NCI-H1436 treated with DMSO at 0.1 percent for 48 hours (cell line): ENCODE measurements at regions not wholly inside any gene's neighbourhood (a gene's known extent, or its start where the extent isn't known, plus 50 kb on each side); places are given as distances from the start of the nearest gene placed in this dataset.

ENCODE experiments used
- DNase-seq: peaks from one replicate; lab custom pipeline; 2025; lab: John Stamatoyannopoulos, UW

DNA sequence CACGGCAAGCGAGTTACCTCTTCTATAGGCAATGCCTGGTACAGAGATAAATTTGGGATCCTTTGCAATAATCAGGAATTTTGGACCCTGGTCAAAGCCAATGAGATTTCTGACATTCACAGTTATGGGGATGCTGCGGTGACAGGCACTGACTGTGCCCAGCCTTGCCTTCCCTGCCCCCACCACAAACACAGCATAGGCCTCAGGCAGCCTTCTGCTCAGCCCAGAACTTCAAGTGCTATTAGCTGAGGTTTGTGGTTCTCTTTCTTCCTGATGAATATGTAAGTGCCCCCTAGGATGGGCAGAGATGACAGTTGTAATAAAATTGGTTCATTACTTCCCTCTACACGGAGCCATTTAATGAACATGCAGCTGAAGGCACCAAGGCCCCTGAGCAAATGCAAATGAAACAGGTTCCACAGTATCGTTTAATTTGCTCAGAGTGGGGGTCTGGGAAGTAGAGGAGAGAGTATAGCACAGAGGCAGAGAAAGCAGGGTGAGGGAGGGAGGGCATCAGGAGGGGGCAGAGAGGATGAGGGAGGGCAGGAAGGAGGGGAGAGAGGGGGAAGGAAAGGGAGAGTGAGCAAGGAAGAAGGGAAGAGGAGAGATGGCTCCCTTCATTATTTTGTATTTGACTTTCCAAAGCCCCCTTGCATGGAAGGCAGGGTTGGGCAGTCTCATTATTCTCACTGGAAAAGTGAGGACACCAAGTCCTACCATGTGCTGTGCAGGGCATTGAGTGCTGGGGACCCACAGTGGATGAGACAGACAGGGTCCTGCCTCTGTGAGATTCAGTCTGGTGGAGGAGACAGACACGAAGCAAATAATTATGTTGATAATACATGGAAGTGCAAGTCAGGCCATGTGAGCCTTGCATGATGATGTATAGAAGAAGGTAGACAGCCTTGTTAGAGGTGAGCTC, 513.0 kb downstream of the PTPRU start:
- peak; percentile 66 for DNase-seq

DNA sequence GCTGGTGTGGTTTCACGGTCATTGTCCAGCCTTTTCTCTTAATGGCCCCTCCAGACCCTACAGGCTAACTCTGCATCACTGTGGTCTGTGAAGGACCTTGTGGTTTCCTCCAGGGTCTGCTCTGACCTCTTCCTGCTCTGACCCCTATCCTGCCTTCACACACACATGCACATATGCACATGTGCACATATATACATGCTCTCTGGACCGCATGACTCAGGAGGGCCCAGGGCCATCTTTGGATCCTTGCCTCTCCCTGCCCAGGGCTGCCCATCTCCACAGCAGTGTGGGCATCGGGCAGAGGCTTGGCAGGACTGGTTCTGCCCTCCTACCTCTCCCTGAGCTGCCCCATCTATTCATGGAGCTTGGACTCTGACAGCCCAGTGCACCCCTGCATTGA, 510.9 kb downstream of the PTPRU start:
- DNase-seq = no peak

DNA sequence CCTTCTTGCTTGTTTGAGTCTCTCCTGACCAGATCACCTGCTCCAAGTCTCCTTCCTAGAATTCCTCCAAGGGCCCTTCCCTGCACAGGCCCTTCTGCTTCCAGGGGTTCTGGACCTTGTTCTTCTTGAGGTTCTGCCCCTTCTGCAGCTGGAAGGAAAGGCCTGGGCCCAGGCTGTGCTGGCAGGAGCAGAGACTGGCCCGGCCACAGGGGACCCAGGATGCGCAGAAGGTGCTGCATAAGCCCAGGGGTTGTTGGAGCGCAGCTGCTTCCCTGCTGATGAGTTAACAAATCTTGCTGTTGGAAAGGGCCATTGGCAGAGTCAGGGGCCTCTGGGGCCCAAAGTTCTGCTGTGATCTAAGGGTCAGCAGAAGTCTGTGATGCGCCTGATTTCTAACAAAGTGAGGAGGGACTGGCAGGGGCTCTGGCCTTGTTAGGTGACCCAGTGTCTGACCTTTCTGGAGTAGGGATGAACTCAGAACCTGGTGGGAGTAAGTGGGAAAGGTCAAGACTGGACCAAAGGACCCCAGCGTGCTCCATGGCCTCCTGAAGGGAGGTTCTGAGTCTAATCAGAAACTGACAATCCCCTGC, 509.8 kb downstream of the PTPRU start:
- no peak for DNase-seq

DNA sequence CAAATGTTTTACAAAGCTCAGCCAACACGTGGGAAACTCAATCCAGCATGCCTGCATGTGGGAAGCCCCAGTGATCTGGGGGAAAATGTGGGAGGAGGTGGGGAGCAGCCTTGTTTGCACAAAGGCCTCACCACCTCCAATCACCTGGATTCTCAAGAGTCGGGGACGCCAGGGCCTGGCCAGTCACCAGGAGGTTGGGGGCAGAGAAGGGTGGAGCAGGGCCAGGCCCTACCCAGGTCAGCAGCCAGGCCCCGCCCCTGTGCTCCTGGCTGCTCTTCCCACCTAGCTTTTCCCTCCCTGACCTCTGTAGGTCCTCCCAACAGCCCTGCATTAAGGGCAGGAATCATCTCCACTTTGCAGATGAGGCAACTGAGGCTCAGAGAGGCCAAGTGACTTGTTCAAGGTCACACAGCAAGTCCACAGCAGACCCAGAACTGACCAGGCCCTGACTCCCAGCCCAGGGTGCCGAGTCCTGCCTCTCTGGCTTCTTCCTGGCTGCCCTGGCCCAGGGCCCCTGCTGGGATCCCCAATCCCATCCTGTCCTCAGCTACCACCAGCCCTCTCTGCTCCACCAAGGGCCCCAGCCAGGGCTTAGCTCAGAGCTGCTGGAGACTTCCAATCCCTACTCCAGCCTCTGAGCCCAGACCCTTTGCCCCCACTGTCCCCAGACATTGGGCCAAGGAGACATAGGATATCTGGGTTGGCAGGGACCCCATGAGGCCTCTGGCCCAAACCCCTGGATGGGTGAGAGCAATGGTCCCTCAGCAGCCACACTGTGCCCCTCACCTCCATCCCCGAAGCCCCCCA, 508.6 kb downstream of the PTPRU start:
- DNase-seq = no peak

DNA sequence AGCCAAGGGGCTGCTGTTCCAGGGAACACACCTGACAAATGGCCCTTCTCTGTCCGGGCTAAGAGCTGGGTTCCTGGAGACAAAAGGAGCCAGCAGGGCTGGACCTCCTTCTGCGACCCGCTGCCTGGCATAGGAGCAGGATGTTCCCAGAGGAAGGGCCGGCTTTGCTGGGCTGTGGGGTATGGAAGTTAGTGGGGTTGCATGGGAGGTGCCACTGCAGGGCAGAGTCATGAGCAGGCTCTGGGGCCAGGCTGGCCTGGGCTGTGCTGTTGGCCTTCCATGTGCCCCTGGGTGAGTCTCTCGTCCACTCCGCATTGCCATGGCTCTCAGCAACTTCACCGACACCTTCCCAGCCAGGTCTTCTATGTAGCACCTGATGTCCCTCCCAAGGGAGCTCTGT, 507.6 kb downstream of the PTPRU start:
- DNase-seq = no peak

DNA sequence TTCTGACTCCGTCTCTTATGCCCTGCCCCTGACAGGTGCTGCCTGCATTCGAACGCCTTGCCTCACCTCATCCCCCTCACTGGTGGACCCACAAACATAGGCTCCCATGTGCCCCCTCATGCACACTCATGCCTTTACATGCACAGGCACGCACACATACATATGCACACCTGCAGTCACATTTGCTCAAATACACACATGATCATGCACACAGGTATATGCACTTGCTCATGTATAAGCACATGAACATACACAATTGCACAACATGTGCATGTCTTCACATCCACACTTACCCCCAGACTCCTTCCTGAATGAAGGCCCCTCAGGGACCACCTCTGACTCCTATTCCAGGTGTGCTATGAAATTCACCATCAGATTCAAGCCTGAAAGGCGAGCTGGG, 506.9 kb downstream of the PTPRU start:
- DNase-seq = no peak

DNA sequence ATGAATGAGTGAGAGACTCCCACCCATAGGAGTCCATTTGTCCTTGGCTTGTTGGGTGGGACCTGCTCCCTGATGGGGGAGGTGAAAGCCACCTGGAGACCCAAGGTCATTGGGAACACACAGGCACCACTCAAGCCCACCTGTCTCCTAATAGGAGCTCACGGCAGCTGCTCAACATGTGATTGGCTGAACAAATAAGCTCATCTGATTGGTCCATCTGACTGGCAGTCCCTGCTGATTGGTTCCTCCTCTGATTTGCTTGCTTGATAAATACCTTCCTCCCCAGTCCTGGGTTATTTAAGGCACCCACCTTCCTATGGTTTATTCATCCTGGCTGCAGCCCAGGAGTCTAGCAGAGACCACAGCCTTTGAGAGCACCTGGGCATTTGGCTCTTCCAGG, 502.9 kb downstream of the PTPRU start:
- no peak for DNase-seq

DNA sequence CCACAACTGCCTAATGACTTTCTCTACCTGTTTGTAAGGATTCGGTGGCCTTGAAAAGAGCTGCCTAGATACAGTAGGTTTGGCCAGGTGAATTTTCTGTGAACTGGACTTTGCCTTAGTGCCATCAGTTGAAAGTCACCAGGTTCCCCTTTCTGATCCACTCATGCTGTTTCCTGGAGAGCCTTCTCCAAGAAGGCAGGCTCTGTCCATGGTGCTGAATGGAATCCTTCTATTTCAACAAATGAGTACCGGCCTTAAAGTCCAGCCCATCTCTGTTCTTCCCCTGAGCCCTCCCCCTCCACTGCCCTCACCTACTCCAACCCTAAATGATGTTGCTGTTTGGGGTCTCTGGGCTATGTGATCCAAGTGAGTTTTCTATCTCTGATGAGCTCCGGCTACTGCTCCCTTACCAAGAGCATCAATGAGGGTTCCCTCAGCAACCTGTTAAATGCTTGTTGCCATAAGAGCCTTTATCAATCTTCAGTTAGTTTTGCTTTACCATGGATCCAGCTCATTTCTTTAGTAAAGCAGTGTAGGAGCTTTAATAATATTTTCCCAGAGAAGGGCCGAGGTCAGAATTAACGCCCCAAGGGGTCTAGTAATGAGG, 500.4 kb downstream of the PTPRU start:
- DNase-seq = no peak

DNA sequence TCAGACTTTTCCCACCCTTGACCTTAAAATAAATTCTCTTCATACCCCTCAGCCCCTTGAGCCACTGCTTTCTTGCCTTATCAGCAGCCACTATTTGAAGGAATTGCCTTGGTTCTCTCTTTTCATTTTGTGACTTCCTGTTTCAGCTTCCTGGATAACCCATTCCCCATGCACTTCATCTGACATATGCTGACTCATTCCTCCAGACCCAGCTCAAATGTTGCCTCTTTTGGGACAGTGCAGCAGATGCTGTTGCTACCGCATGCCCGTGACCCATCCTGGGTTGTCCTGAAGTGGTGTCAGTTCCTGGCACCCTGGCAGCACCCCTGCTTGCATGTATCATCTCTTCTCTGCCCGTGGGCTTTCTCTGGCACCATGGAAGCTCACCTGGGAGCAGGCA, 496.1 kb downstream of the PTPRU start:
- no peak for DNase-seq

DNA sequence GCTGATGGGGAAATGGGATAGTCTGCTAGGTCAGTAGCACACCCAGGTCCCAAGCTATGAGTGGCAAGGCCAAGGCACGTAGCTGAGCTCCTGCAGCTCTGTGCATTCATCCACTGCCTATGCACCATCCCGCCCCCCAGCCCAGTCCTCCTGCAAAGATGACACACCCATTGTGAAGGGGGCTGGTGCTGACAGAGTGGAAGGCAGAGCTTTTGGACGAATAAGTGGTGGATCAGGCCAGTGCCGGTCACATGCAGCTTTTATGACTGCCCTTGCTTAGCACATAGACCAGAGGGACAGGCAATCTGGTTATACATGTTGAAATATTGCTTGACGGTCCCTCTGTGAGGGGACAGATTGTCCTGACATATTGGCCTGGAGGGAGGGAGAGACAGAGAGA, 494.3 kb downstream of the PTPRU start:
- DNase-seq = no peak

DNA sequence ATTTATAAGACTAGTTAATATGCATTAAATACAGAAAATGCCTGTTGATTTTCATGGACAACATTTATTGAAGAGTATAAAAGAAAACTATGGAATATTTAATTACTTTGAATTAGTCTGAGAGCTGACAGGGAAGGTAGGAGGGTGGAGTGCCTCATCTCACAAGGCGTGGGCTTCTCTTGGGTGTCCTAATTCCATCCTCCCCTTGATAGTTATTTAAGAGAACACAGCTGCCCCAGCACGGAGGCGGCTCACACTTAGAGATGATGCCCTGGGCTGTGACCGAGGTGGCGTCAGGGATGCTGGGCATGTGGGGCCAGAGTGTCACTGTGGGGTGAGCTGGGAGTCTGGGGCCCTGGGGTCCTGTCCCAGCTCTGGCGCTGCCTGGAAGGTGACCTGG, 493.0 kb downstream of the PTPRU start:
- DNase-seq = no peak

DNA sequence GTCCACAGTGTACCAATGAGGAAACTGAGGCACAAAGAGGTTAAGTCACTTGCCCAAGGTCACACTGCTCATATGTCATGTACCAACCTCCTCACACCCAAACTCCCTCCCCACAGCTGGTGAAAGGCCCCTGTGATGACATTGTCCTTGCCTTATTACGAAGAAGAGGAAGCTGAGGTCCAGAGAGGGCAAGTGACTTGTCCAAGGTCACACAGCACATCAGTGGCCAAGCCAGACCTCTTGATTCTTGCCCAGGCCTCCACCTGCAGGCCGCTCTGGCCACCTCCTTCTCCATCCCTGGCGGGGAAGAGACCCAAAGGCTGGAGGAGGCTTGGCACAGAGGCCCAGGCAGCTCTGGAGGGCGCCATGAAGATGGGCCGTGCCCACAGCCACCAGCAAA, 492.4 kb downstream of the PTPRU start:
- DNase-seq = no peak

DNA sequence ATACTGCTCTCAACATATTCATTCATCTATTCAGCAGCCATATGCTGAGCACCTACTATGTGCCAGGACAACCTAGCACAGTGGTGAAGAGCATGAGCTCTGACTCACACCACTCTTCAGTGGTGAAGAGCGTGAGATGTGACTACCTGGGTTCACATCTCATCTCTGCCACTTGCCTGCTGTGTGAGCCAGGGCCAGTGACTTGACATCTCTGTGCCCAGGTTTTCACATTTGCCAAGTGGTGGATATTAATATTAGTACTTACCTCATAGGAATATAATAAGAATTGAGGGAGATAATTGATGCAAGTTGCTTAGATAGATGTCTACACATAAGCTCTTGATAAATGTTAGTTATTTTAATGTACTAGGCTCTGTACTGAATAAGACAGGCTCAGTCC, 488.9 kb downstream of the PTPRU start:
- no peak for DNase-seq

DNA sequence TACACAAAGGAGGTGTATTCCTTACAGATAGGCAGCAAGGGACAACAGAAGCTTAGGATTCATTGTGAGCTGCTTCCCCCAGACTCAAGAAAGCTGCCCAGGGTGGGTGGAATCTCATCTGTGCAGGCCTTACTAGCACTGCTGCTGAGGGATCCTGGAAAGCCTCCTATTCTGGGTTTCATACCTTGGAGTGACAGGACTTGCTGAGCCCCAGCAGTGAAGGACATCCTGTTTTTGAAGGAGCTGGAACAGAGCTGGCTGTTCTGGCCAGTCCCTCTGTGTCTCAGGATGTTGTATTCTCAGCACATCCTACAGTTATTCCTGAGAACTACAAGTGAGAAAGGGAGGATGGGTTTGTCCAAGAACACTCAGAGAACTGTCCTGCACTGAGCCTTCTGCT, 486.3 kb downstream of the PTPRU start:
- no peak for DNase-seq

DNA sequence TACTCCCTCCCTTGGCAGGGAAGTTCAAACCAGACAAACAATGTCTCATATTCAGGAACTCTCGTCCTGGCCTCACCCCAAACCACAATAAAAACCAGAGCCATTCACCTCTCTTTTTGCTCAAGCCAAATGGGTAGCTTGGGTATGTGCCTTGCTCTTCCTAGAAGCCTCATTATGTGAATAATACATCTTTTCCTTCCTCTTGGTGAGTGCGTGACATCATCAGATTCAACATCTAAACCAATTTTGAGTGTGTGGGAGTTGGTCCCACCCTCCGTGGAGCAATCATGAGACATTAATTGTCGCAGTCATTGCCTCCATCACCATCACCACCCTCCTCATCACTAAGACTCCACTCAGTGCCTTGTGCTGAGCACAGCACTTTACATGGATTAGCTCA, 482.9 kb downstream of the PTPRU start:
- no peak for DNase-seq

DNA sequence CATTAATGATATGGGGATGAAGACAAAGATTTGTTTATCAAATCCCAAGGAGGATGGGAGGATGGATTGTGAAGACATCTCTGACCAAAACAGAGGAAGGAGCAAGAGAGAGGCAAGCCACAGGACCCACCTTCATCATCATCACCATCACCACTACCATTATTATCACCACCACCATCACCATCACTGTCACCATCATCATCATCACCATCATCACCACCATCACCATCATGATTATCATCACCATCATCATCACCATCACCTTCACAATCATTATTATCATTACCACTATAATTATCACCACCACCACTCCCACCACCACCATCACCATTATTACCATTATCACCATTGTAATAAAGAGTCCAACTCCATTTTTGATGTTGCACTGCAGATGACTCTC, 482.5 kb downstream of the PTPRU start:
- no peak for DNase-seq

DNA sequence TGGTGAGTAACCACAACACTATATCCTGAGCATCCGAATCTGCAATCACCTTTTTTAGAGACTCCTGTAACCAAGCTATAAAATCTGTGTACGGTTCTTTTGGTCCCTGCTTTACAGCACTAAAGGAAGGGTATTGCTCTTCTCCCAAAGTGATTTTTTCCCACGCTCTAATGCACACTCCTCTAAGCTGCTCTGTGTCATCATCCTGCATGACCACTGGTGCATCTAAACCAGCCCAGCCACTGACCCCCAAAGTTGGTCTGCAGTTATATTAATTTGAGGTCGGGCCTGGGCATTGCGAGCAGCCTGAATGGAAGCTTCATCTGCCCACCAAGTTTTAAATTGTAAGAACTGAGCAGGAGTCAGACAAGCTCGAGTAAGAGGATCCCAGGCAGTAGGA, 480.0 kb downstream of the PTPRU start:
- DNase-seq = no peak

DNA sequence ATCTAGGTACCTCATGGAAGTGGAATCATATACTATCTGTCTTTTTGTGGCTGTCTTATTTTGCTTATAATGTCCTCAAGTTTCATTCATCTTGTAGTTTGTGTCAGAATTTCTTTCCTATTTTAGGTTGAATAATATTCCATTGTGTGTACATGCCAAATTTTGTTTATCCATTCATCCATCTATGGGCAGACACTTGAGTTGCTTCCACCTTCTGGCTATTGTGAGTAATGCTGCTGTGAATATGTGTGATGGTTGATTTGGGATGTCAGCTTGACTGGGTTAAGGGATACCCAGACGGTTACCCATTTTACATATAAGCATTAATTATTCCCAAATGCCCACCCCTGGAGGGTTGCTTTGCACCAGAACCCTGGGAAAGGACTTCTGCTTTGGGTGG, 477.5 kb downstream of the PTPRU start:
- no peak for DNase-seq

DNA sequence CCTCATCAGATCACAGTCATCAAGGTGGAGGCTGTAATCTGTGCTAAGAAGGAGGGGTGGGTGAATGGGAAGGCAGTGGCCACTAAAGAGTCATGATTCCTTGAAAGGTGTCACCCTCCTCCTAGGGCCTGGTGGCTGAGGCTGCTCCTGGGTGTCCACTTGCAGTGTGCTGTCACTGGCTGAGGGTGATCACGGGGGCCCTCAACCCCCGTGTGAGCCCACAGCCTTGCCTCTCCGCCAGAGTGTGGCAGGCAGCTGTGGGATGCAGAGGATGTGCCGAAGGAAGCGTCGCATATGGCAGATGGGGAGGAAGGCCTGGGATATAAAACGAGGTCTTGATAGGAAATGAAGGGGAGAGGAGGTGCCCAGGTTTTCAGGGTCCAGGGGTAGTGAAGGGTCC, 476.5 kb downstream of the PTPRU start:
- DNase-seq = no peak

DNA sequence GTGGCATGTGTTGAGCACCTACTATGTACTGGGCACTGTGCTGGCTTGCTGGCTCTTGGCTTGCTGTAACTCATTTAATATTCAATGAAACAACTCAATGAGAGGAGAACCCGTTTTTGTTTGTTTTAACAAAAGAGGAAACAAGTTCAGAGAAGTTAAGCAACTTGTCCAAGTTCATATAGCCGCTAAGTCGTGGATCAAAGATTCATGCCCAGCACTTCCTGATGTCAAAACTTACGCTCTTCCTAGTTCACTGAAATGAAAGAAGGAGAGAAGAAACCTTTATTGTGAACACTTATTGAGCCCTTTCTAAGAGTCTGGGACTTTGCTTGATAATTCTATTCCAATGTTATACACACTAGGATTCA, 475.9 kb downstream of the PTPRU start:
- DNase-seq = no peak

DNA sequence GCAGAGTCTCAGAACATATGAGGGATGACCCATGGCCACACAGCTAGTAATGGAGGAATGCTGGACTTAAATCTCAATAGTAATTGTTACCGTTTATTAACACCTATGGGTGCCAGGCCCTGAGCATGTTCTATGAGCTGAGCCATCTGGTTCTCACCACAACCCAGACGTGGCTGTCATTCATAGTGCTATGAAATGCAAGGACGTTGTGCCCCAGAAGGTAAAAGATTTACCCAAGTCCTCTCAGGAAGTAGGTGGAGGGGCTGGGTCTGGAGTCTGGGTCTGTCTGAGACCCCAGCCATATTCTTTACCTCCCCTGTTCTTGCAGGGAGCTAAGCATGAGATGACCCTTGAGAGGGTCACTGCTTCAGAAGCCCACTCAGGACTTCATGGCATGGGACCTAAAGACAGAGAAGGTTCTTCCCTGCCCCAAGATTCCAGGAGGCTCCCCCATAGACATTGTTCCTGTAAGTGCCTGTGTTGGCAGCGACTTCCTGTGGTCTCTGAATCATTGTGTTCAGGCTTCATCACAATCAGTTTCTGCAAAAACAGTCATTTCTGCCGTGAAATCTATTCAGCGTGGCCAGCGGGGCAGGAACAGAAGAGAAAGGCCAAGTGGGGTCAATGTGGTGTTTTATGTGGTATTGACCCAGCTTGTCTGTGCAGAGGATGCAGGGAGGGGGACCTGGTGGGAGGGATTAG, 475.4 kb downstream of the PTPRU start:
- DNase-seq = no peak

DNA sequence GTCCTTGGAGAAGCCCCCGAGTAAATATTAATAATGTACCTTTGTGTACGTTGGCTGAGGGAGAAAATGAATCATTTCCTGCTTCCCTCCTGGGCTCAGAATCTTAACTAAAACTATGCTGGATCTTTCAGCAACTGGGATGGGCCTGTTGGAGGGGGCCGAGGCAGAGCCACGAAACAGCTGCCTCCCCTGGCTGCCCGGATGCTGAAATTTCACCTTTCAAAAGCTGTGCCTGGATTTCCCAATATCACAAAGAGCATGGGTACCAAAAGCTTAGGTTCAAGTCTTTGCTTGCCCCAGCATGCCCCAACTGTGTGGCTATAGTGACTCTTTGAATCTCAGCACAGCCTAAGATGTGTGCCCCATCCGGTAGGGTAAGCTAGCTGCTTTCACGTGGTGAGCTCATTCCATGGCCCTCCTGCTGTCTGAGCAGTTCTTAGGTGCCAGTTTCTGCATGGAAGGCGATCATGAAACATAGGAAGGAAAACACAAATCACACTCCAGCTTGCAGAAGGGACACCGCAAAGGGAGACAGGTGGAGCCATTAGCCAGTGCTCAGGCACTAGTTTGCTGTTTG, 473.5 kb downstream of the PTPRU start:
- DNase-seq = peak; percentile 57
